Thoracic aorta (tissue), 2 donors: ENCODE measurements at regions not wholly inside any gene's neighbourhood (a gene's known extent, or its start where the extent isn't known, plus 50 kb on each side); places are given as distances from the start of the nearest gene placed in this dataset.

Source experiments
- ATAC-seq: fragments of 150-250 bp; one replicate; pipeline ENCODE4 v1.8.0; 2017; ENCODE audit warnings: low read depth; ENCODE audit not compliant: insufficient number of reproducible peaks, low FRiP score
- DNase-seq: peaks from one replicate; pipeline ENCODE4 v3.0.0-alpha.2; 2020; ENCODE audit warnings: low spot score
- H3K27ac ChIP-seq, 2 donors: fragments of 200-600 bp; sonication (generic); 1 replicate in 1 of 2; 2 replicates in 1 of 2; pipeline ENCODE4 v1.5.1; 2016; ENCODE audit warnings: mild to moderate bottlenecking in 2 of 2, moderate library complexity in 2 of 2
- H3K27me3 ChIP-seq: fragments of 200-600 bp; sonication (generic); replicated peaks from 2 replicates; pipeline ENCODE4 v1.6.0; 2016; ENCODE audit warnings: mild to moderate bottlenecking; ENCODE audit not compliant: insufficient read depth
- H3K36me3 ChIP-seq: fragments of 200-600 bp; sonication (generic); one replicate; pipeline ENCODE4 v1.5.1; 2016
- H3K4me1 ChIP-seq, 2 donors: fragments of 200-600 bp; sonication (generic); 1 replicate in 1 of 2; 2 replicates in 1 of 2; pipeline versions ENCODE4 v1.5.1 to v1.6.0; 2016; ENCODE audit warnings: low read depth in 2 of 2, mild to moderate bottlenecking in 1 of 2; ENCODE audit not compliant: control insufficient read depth in 1 of 2
- H3K4me3 ChIP-seq: fragments of 200-600 bp; sonication (generic); 2 replicates; pipeline ENCODE4 v1.5.1; 2016; ENCODE audit warnings: mild to moderate bottlenecking
- H3K9me3 ChIP-seq: fragments of 200-600 bp; sonication (generic); 2 replicates; pipeline ENCODE4 v1.5.1; 2016
- CTCF ChIP-seq: fragments of 200-600 bp; sonication (generic); IDR thresholded peaks from one replicate; pipeline ENCODE4 v1.5.1; 2019; ENCODE audit warnings: antibody characterized with exemption

GRCh38 chr20:22815603-22816315 is 219.4 kb upstream of the SSTR4 start:
- Histone ChIP-seq H3K27me3 (no peaks in the 10 kb centered on the region), H3K4me3 (no peak overlapping the region), H3K36me3 (no peaks in the 10 kb centered on the region), H3K9me3 (no peaks in the 10 kb centered on the region), H3K4me1 (no peaks in the 10 kb centered on the region), H3K27ac (no peak overlapping the region)
- no peak for ATAC-seq
- peak; percentile 14 for TF ChIP-seq CTCF
- no peak for DNase-seq

- Histone ChIP-seq H3K27me3 (no peaks in the 10 kb centered on the region), H3K9me3 (no peaks in the 10 kb centered on the region), H3K27ac (no peak overlapping the region), H3K4me1 (no peaks in the 10 kb centered on the region), H3K36me3 (no peaks in the 10 kb centered on the region), H3K4me3 (no peak overlapping the region)
- TF ChIP-seq CTCF = no peak
- DNase-seq (no peak), ATAC-seq (no peak)
Observed at GRCh38 chr20:22818636-22819035, 216.5 kb upstream of the SSTR4 start.

GRCh38 chr20:22819112-22819511 is 216.0 kb upstream of the SSTR4 start:
- H3K4me3 ChIP-seq = no peak overlapping the region
- H3K36me3 ChIP-seq = no peaks in the 10 kb centered on the region
- no peaks in the 10 kb centered on the region for H3K9me3 ChIP-seq
- peaks cover 0 to 4% of the 10 kb centered on the region in 2 donors for H3K4me1 ChIP-seq
- H3K27me3 ChIP-seq = no peaks in the 10 kb centered on the region
- H3K27ac ChIP-seq = no peak overlapping the region
- TF ChIP-seq CTCF = no peak
- no peak for DNase-seq
- ATAC-seq = no peak

- Histone ChIP-seq H3K27ac (no peak overlapping the region), H3K4me3 (no peak overlapping the region), H3K4me1 (peaks cover 0 to 6% of the 10 kb centered on the region in 2 donors), H3K36me3 (no peaks in the 10 kb centered on the region), H3K9me3 (no peaks in the 10 kb centered on the region), H3K27me3 (no peaks in the 10 kb centered on the region)
- no peak for ATAC-seq
- no peak for DNase-seq
- TF ChIP-seq CTCF = no peak
Observed at GRCh38 chr20:22819784-22820183, 215.3 kb upstream of the SSTR4 start.

- H3K9me3 ChIP-seq = no peaks in the 10 kb centered on the region
- H3K27me3 ChIP-seq = no peaks in the 10 kb centered on the region
- no peak for DNase-seq
- H3K4me1 ChIP-seq = peaks cover 0 to 16% of the 10 kb centered on the region in 2 donors
- ATAC-seq = no peak
- no peaks in the 10 kb centered on the region for H3K36me3 ChIP-seq
- no peak for TF ChIP-seq CTCF
- no peak overlapping the region for H3K4me3 ChIP-seq
- H3K27ac ChIP-seq = no peak overlapping the region
Observed at GRCh38 chr20:22821081-22821727, 213.9 kb upstream of the SSTR4 start.
